Endothelial cell of umbilical vein (primary cell): ENCODE measurements at regions not wholly inside any gene's neighbourhood (a gene's known extent, or its start where the extent isn't known, plus 50 kb on each side); places are given as distances from the start of the nearest gene placed in this dataset.

Experiments used
- BruUV-seq: library from RNA; stranded (reverse); fragments of 400-500 nt; replicated peaks from 2 replicates; lab custom pipeline; 2021; lab: Mats Ljungman, UMichigan
- CTCF ChIA-PET: fragments of 300-600, 350-600 bp; sonication (Branson Sonifier 250); formaldehyde crosslinking; loops from one replicate; lab custom pipeline; 2021; ENCODE audit warnings: antibody characterized with exemption, inconsistent platforms; lab: Charles Lee
- POLR2A ChIA-PET: fragments of 300-600, 350-600 bp; sonication (Branson Sonifier 250); formaldehyde crosslinking; loops from one replicate; lab custom pipeline; 2021; ENCODE audit warnings: antibody characterized with exemption, inconsistent platforms; lab: Charles Lee
- DNase-seq: peaks from one replicate; pipeline ENCODE4 v3.0.0-alpha.2; 2011; ENCODE audit warnings: low read depth, low spot score
- FAIRE-seq: peaks from 2 replicates; lab custom pipeline; 2011; peaks lifted over from hg19 to GRCh38; lab: Jason Lieb, UNC
- H2AFZ ChIP-seq: 2 replicates; pipeline ENCODE4 v1.6.0; 2012; ENCODE audit warnings: low read depth, low read length, control low read depth, inconsistent platforms
- H3K27ac ChIP-seq: 2 replicates; pipeline ENCODE4 v1.5.1; 2011; ENCODE audit warnings: low read depth, mild to moderate bottlenecking, control low read depth, low read length, moderate library complexity; ENCODE audit not compliant: insufficient read depth
- H3K27me3 ChIP-seq, 2 experiments: 2 replicates each; pipeline versions ENCODE4 v1.6.0 to v1.6.1; 2011; ENCODE audit warnings: low read length in 2 of 2, mixed read lengths in 1 of 2; ENCODE audit not compliant: control insufficient read depth in 2 of 2, insufficient read depth in 2 of 2
- H3K36me3 ChIP-seq, 2 experiments: 2 replicates in 1 of 2; 3 replicates in 1 of 2; pipeline ENCODE4 v1.5.1; 2011; ENCODE audit warnings: low read length in 2 of 2, mild to moderate bottlenecking in 1 of 2, moderate library complexity in 1 of 2; ENCODE audit not compliant: control insufficient read depth in 2 of 2, insufficient read depth in 2 of 2; ENCODE audit errors: extremely low read depth in 1 of 2
- H3K4me1 ChIP-seq: 3 replicates; pipeline ENCODE4 v1.5.1; 2011; ENCODE audit warnings: mild to moderate bottlenecking, low read length; ENCODE audit not compliant: control insufficient read depth, insufficient read depth; ENCODE audit errors: extremely low read depth
- H3K4me2 ChIP-seq: 2 replicates; pipeline ENCODE4 v1.6.1; 2011; ENCODE audit warnings: low read length, control low read depth, mixed read lengths; ENCODE audit not compliant: insufficient read depth
- H3K4me3 ChIP-seq, 3 experiments: fragments of 200-600 bp in 1 of 3; sonication (generic), shearing (Covaris generic) in 1 of 3; replicated peaks in 1 of 3; 2 replicates each; pipeline ENCODE4 v1.5.1; 2011 to 2016; ENCODE audit warnings: control low read depth in 3 of 3, low read length in 3 of 3, mild to moderate bottlenecking in 2 of 3, inconsistent platforms in 1 of 3, low read depth in 1 of 3, moderate library complexity in 1 of 3; ENCODE audit not compliant: insufficient read depth in 1 of 3
- H3K79me2 ChIP-seq: 2 replicates; pipeline ENCODE4 v1.6.0; 2012; ENCODE audit warnings: low read length, inconsistent platforms; ENCODE audit not compliant: control insufficient read depth, insufficient read depth
- H3K9ac ChIP-seq: replicated peaks from 2 replicates; pipeline ENCODE3; 2011; ENCODE audit warnings: low read length, control low read depth; ENCODE audit not compliant: insufficient read depth; ENCODE audit errors: extremely low read depth
- H3K9me1 ChIP-seq: replicated peaks from 3 replicates; pipeline ENCODE4 v1.6.0; 2011; ENCODE audit warnings: mild to moderate bottlenecking, low read length; ENCODE audit not compliant: control insufficient read depth, insufficient read depth; ENCODE audit errors: extremely low read depth
- H3K9me3 ChIP-seq: replicated peaks from 2 replicates; pipeline ENCODE4 v1.5.1; 2012; ENCODE audit warnings: low read length, inconsistent platforms; ENCODE audit not compliant: control insufficient read depth, insufficient read depth
- H4K20me1 ChIP-seq: replicated peaks from 2 replicates; pipeline ENCODE3; 2011; ENCODE audit warnings: mild to moderate bottlenecking, low read length; ENCODE audit not compliant: control insufficient read depth, insufficient read depth; ENCODE audit errors: extremely low read depth
- EZH2 ChIP-seq: IDR thresholded peaks from 2 replicates; pipeline ENCODE4 v1.6.1; 2012; ENCODE audit warnings: borderline replicate concordance, low read depth, mild to moderate bottlenecking, moderate library complexity, low read length, inconsistent platforms; ENCODE audit not compliant: severe bottlenecking
- FOS ChIP-seq: IDR thresholded peaks from 2 replicates; pipeline ENCODE4 v1.6.1; 2011; ENCODE audit warnings: mild to moderate bottlenecking, low read length, moderate library complexity, borderline replicate concordance; ENCODE audit not compliant: insufficient read depth
- GATA2 ChIP-seq: IDR thresholded peaks from 2 replicates; pipeline ENCODE4 v1.7.0; 2011; ENCODE audit warnings: low read depth, mild to moderate bottlenecking, moderate library complexity, mixed read lengths, low read length; ENCODE audit not compliant: insufficient read length, insufficient read depth
- JUN ChIP-seq: IDR thresholded peaks from 2 replicates; pipeline ENCODE4 v1.6.1; 2011; ENCODE audit warnings: borderline replicate concordance, low read depth; ENCODE audit not compliant: insufficient read length, insufficient read depth
- MYC ChIP-seq: IDR thresholded peaks from one replicate; pipeline ENCODE4 v1.6.1; 2011; ENCODE audit warnings: mild to moderate bottlenecking, low read depth, low read length
- POLR2A ChIP-seq: IDR thresholded peaks from 2 replicates; pipeline ENCODE4 v1.6.1; 2012; ENCODE audit warnings: low read depth, mild to moderate bottlenecking, control low read depth, low read length
- POLR2AphosphoS5 ChIP-seq: IDR thresholded peaks from 2 replicates; pipeline ENCODE4 v1.6.1; 2012; ENCODE audit warnings: low read depth, mild to moderate bottlenecking, control low read depth, low read length, moderate library complexity; ENCODE audit not compliant: insufficient read depth
- dilution Hi-C: fragments of 300-500 bp; cut with MboI; formaldehyde crosslinking; loops from one replicate; pipeline ENCODE4 v1.15.0; 2019; ENCODE audit warnings: low sequenced_read_pairs; ENCODE audit not compliant: extremely low pct_ligation_motif_present
- intact Hi-C: fragments of 100-400 bp; cut with micrococcal nuclease; formaldehyde crosslinking; loops from one replicate; pipeline ENCODE4 v1.10.0; 2022
- TF ChIP-seq, protein P1 (sequence below): IDR thresholded peaks from 2 replicates; pipeline ENCODE4 v1.6.1; 2011; ENCODE audit not compliant: insufficient read depth, insufficient read length
- TF ChIP-seq, protein P2 (sequence below), 2 donors: IDR thresholded peaks; 1 replicate in 1 of 2; 2 replicates in 1 of 2; pipeline ENCODE4 v1.5.1; 2011; ENCODE audit warnings: low read length in 2 of 2, mild to moderate bottlenecking in 2 of 2, moderate library complexity in 2 of 2, control low read depth in 1 of 2, inconsistent platforms in 1 of 2, low read depth in 1 of 2; ENCODE audit not compliant: insufficient read depth in 1 of 2; ENCODE audit errors: extremely low read depth in 1 of 2

DNA sequence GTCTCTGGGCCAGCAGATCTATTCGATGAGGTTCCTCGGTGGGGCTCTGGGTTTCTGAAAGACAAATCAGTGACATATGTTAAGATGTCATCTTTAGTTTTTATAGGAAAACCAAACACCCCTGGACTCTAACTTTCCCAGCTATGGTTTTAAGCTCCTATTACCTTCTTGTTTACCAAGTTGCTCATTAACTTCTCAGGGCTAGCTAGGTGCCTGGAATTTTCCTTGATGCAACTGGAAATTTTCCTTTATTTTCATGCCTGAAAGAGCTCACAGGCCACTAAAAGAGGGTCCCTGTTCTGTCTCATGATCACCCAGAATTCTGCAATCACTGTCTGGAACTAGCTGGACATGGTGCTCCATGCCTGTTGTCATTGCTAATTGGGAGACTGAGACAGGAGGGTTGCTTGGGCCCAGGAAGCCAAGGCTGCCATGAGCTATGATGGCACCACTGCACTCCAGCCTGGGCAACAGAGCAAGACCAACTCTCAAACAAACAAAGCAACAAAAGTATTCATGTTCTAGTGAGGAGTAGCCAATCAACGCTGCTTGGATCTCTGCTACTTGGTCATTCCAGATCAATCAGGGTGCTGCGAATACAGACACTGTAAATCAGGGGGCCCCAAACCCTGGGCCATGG is 1173.5 kb upstream of the AUTS2 start:
- no peak overlapping the region for H3K27ac ChIP-seq
- CTCF ChIA-PET = no interaction called here
- dilution Hi-C loops = no loop called here
- TF ChIP-seq POLR2A (no peak), FOS (no peak), MYC (no peak)
- TF ChIP-seq, protein P1, sequence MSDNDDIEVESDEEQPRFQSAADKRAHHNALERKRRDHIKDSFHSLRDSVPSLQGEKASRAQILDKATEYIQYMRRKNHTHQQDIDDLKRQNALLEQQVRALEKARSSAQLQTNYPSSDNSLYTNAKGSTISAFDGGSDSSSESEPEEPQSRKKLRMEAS = no peak
- no peak overlapping the region for H3K4me2 ChIP-seq
- H3K79me2 ChIP-seq = no peaks in the 10 kb centered on the region
- no peak overlapping the region for H3K4me3 ChIP-seq
- no peaks in the 10 kb centered on the region for H3K36me3 ChIP-seq
- intact Hi-C loops = no loop called here
- POLR2A ChIA-PET = no interaction called here
- no TSS peak for BruUV-seq
- FAIRE-seq (no peak), DNase-seq (no peak)
- no peak overlapping the region for H3K9ac ChIP-seq
- no peak overlapping the region for H2AFZ ChIP-seq
- H3K27me3 ChIP-seq = no peaks in the 10 kb centered on the region
- no peaks in the 10 kb centered on the region for H4K20me1 ChIP-seq
- H3K9me3 ChIP-seq = peaks cover 7% of the 10 kb centered on the region
- H3K4me1 ChIP-seq = no peaks in the 10 kb centered on the region
- H3K9me1 ChIP-seq = no peaks in the 10 kb centered on the region

DNA sequence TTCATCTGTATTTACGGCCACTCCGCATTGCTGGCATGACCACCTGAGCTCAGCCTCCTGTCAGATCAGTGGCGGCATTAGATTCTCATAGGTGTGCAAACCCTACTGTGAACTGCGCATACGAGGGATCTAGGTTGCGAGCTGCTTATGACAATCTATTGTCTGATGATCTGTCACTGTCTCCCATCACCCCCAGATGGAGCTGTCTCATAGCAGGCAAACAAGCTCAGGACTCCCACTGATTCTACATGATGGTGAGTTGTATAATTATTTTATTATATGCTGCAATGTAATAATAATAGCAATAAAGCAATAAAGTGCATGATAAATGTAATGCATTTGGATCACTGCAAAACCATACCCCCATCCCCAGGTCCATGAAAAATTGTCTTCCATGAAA is 1172.9 kb upstream of the AUTS2 start:
- ChIA-PET POLR2A (no interaction called here), CTCF (no interaction called here)
- TF ChIP-seq POLR2AphosphoS5 (no peak), POLR2A (no peak), MYC (no peak), FOS (no peak), EZH2 (no peak), JUN (no peak), GATA2 (no peak)
- TF ChIP-seq, protein P2, sequence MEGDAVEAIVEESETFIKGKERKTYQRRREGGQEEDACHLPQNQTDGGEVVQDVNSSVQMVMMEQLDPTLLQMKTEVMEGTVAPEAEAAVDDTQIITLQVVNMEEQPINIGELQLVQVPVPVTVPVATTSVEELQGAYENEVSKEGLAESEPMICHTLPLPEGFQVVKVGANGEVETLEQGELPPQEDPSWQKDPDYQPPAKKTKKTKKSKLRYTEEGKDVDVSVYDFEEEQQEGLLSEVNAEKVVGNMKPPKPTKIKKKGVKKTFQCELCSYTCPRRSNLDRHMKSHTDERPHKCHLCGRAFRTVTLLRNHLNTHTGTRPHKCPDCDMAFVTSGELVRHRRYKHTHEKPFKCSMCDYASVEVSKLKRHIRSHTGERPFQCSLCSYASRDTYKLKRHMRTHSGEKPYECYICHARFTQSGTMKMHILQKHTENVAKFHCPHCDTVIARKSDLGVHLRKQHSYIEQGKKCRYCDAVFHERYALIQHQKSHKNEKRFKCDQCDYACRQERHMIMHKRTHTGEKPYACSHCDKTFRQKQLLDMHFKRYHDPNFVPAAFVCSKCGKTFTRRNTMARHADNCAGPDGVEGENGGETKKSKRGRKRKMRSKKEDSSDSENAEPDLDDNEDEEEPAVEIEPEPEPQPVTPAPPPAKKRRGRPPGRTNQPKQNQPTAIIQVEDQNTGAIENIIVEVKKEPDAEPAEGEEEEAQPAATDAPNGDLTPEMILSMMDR (IDR thresholded peaks at IDR 0.05; ENCODE audit: extremely low read depth in 1 of 2, insufficient read depth in 1 of 2, low read depth in 1 of 2, low read length in 2 of 2) = no peak
- TF ChIP-seq, protein P1 = no peak
- no peak overlapping the region for H3K4me3 ChIP-seq
- intact Hi-C loops = no loop called here
- no peaks in the 10 kb centered on the region for H3K36me3 ChIP-seq
- H3K9ac ChIP-seq = no peak overlapping the region
- no TSS peak for BruUV-seq
- no peak for FAIRE-seq
- peaks cover 7% of the 10 kb centered on the region for H3K9me3 ChIP-seq
- H3K79me2 ChIP-seq = no peaks in the 10 kb centered on the region
- no peaks in the 10 kb centered on the region for H4K20me1 ChIP-seq
- no peaks in the 10 kb centered on the region for H3K9me1 ChIP-seq
- DNase-seq = no peak
- H3K4me1 ChIP-seq = no peaks in the 10 kb centered on the region
- dilution Hi-C loops = no loop called here
- no peak overlapping the region for H2AFZ ChIP-seq
- no peak overlapping the region for H3K27ac ChIP-seq
- no peak overlapping the region for H3K4me2 ChIP-seq
- no peaks in the 10 kb centered on the region for H3K27me3 ChIP-seq
